PC-3 (cell line): ENCODE measurements at regions not wholly inside any gene's neighbourhood (a gene's known extent, or its start where the extent isn't known, plus 50 kb on each side); places are given as distances from the start of the nearest gene placed in this dataset.
A peak's percentile ranks its signal among the peaks of the same experiment; 100 is the strongest.

Source experiments
- ATAC-seq: fragments of 200-7000 bp; cut with Tn5 transposase; 2 replicates; pipeline ENCODE4 v1.9.1; 2020; ENCODE audit warnings: mild to moderate bottlenecking, moderate library complexity
- BruUV-seq: library from RNA; stranded (reverse); fragments of 400-500 nt; replicated peaks from 2 replicates; lab custom pipeline; 2021; lab: Mats Ljungman, UMichigan
- CTCF ChIA-PET: fragments of 300-600 bp; sonication (Branson Sonifier 250); formaldehyde crosslinking; loops from one replicate; lab custom pipeline; 2022; ENCODE audit warnings: antibody characterized with exemption; lab: Charles Lee
- POLR2A ChIA-PET: fragments of 300-600 bp; sonication (Branson Sonifier 250); formaldehyde crosslinking; loops from one replicate; lab custom pipeline; 2022; ENCODE audit warnings: antibody characterized with exemption; ENCODE audit not compliant: unreplicated experiment; lab: Charles Lee
- DNase-seq: peaks from one replicate; pipeline ENCODE4 v3.0.0-alpha.2; 2015
- H2AFZ ChIP-seq: fragments of 300-600 bp; sonication (generic); 2 replicates; pipeline ENCODE4 v1.6.0; 2016; ENCODE audit warnings: antibody characterized with exemption, low read length
- H3F3A ChIP-seq: fragments of 300-600 bp; sonication (generic); one replicate; pipeline ENCODE4 v1.6.0; 2017; ENCODE audit warnings: antibody characterized with exemption, low read length, control low read depth, mild to moderate bottlenecking; ENCODE audit not compliant: unreplicated experiment
- H3K27ac ChIP-seq: fragments of 300-600 bp; sonication (generic); 2 replicates; pipeline ENCODE4 v1.5.1; 2016; ENCODE audit warnings: mild to moderate bottlenecking, low read length
- H3K27me3 ChIP-seq: fragments of 300-600 bp; sonication (generic); 2 replicates; pipeline ENCODE4 v1.6.1; 2016; ENCODE audit warnings: low read length, mixed read lengths
- H3K36me3 ChIP-seq: fragments of 300-600 bp; sonication (generic); 2 replicates; pipeline ENCODE4 v1.6.1; 2016; ENCODE audit warnings: low read depth, mixed run types, low read length, mixed read lengths
- H3K4me1 ChIP-seq: fragments of 300-600 bp; sonication (generic); 2 replicates; pipeline ENCODE4 v1.5.1; 2016; ENCODE audit warnings: low read length; ENCODE audit not compliant: insufficient read depth
- H3K4me2 ChIP-seq: fragments of 300-600 bp; sonication (generic); 2 replicates; pipeline ENCODE4 v1.6.0; 2016; ENCODE audit warnings: low read length
- H3K4me3 ChIP-seq: fragments of 300-600 bp; sonication (generic); 2 replicates; pipeline ENCODE4 v1.5.1; 2016; ENCODE audit warnings: mild to moderate bottlenecking, low read length, mixed read lengths
- H3K79me2 ChIP-seq: fragments of 300-600 bp; sonication (generic); 2 replicates; pipeline ENCODE4 v1.6.1; 2017; ENCODE audit warnings: low read length, mixed read lengths
- H3K9ac ChIP-seq: fragments of 300-600 bp; sonication (generic); 2 replicates; pipeline ENCODE4 v1.6.0; 2016; ENCODE audit warnings: mild to moderate bottlenecking, low read length
- H3K9me2 ChIP-seq: fragments of 300-600 bp; sonication (generic); replicated peaks from 2 replicates; pipeline ENCODE4 v1.6.1; 2016; ENCODE audit warnings: mixed run types, low read length, mixed read lengths
- H3K9me3 ChIP-seq: fragments of 300-600 bp; sonication (generic); 2 replicates; pipeline ENCODE4 v1.6.1; 2016; ENCODE audit warnings: low read length, mixed read lengths
- H4K20me1 ChIP-seq: fragments of 300-600 bp; sonication (generic); 2 replicates; pipeline ENCODE4 v1.6.1; 2016; ENCODE audit warnings: low read length, mixed read lengths
- EZH2 ChIP-seq: fragments of 300-600 bp; sonication (generic); IDR thresholded peaks from one replicate; pipeline ENCODE4 v1.6.1; 2017; ENCODE audit warnings: antibody characterized with exemption, mild to moderate bottlenecking, low read length; ENCODE audit not compliant: unreplicated experiment
- EZH2phosphoT487 ChIP-seq: fragments of 300-600 bp; sonication (generic); IDR thresholded peaks from 2 replicates; pipeline ENCODE4 v1.6.1; 2018; ENCODE audit warnings: mild to moderate bottlenecking, antibody characterized with exemption, low read length, borderline replicate concordance
- intact Hi-C: fragments of 100-400 bp; cut with micrococcal nuclease; formaldehyde crosslinking; loops from 2 replicates; pipeline ENCODE4 v1.9.0; 2023
- TF ChIP-seq, protein P1 (sequence below): fragments of 300-600 bp; sonication (generic); conservative IDR thresholded peaks from 2 replicates; pipeline ENCODE4 v1.5.1; 2017; ENCODE audit warnings: antibody characterized with exemption, low read depth, mild to moderate bottlenecking, low read length

DNA sequence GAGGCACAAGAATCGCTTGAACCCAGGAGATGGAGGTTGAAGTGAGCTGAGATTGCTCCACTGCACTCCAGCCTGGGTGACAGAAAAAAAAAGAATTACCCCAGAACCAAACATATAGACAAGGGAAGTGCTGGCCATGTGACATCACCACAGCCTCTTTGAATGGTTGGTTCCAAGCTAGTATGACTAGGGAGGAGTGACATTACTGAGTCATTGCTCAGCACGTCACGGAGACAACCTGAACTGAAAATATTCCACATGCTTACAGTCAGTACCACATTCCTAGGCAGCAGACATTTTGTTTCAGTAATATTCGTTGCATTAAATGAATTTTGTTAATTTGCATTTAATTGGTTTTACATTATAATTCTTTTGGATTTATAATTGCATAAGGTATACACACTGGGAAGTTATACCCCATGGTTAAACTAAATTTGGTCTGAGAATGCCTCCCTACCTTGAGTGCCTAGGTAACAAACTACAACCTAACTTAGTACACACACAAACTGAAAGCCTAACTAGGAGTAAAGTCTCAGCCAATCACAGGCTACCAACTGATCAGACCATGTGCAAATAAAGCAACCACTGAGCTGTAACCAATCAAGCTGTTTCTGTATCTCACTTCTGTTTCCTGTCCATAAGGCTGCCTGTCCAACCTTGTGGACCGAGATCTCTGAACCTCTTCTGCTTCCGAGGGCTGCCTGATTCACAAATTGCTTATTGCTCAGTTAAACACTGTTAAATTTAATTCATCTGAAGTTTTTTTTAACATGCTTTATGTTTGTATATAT, 164.4 kb downstream of the CAND1 start:
- Histone ChIP-seq H3K79me2 (no peaks in the 10 kb centered on the region), H2AFZ (no peak overlapping the region), H3K4me3 (no peak overlapping the region), H3K4me2 (no peak overlapping the region), H3K27me3 (no peaks in the 10 kb centered on the region), H3K9me3 (no peaks in the 10 kb centered on the region), H4K20me1 (no peaks in the 10 kb centered on the region), H3F3A (no peaks in the 10 kb centered on the region), H3K4me1 (peaks cover 41% of the 10 kb centered on the region), H3K9ac (no peak overlapping the region), H3K9me2 (no peaks in the 10 kb centered on the region), H3K36me3 (no peaks in the 10 kb centered on the region), H3K27ac (no peak overlapping the region)
- ChIA-PET CTCF (no interaction called here), POLR2A (interaction anchor here (0.6 kb wide), 1 partner anchor 215 kb away, joined by 3 read pairs; the partner anchor contains the start of gene DYRK2)
- DNase-seq = peak; percentile 45
- TF ChIP-seq, protein P1, sequence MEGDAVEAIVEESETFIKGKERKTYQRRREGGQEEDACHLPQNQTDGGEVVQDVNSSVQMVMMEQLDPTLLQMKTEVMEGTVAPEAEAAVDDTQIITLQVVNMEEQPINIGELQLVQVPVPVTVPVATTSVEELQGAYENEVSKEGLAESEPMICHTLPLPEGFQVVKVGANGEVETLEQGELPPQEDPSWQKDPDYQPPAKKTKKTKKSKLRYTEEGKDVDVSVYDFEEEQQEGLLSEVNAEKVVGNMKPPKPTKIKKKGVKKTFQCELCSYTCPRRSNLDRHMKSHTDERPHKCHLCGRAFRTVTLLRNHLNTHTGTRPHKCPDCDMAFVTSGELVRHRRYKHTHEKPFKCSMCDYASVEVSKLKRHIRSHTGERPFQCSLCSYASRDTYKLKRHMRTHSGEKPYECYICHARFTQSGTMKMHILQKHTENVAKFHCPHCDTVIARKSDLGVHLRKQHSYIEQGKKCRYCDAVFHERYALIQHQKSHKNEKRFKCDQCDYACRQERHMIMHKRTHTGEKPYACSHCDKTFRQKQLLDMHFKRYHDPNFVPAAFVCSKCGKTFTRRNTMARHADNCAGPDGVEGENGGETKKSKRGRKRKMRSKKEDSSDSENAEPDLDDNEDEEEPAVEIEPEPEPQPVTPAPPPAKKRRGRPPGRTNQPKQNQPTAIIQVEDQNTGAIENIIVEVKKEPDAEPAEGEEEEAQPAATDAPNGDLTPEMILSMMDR = no peak
- TF ChIP-seq EZH2 (no peak), EZH2phosphoT487 (no peak)
- no peak for ATAC-seq
- intact Hi-C loops = loop anchor here (10.0 kb wide), 1 partner anchor 281 kb away; no protein-coding TSS in a partner anchor
- BruUV-seq = no TSS peak

DNA sequence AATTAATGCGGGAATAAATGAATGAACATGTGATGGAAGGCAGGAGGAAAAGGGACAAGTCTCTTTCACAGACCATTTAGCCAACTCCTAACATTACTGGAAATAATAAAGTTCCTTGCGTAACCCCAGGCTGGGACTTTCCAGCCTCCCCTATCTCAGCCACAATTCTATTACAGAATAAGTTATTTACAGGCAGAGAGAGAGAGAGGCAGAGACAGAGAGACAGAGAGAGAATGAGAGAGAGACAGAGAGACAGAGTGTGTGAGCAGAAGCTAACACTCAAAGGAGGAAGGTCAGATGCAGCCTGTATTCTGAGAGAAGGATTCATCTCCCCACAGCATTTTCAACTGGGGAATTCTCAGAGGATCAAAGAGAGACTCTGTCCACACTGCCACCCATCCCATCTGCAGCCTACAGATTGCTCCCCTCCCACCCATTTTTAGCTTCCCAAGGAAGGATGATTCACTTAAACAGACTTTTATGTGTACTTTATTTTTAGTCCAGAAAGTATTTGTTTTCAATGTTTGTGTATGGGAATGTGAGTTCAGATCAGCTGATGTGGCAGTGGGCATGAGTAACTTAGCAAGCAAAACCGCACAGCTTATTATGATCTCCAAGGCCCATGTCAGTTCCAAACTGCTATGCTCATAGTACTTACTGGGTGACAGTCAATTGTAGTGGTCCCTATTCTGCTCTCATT, 165.7 kb downstream of the CAND1 start:
- H3K79me2 ChIP-seq = no peaks in the 10 kb centered on the region
- ChIA-PET POLR2A (interaction anchor here (0.6 kb wide), 2 partner anchors 366 to 839 kb away, joined by 3 to 4 read pairs; no protein-coding TSS in a partner anchor), CTCF (interaction anchor here (0.5 to 0.8 kb wide), 5 partner anchors 35 to 606 kb away, joined by 3 to 4 read pairs (median 3); no protein-coding TSS in a partner anchor)
- DNase-seq = peak; percentile 92
- no TSS peak for BruUV-seq
- no peaks in the 10 kb centered on the region for H4K20me1 ChIP-seq
- peaks cover 36% of the 10 kb centered on the region for H3K4me1 ChIP-seq
- H2AFZ ChIP-seq = no peak overlapping the region
- intact Hi-C loops = loop anchor here (10.0 kb wide), 1 partner anchor 280 kb away; no protein-coding TSS in a partner anchor
- H3K27me3 ChIP-seq = no peaks in the 10 kb centered on the region
- TF ChIP-seq EZH2phosphoT487 (no peak), EZH2 (no peak)
- TF ChIP-seq, protein P1 = no peak
- H3K9me3 ChIP-seq = no peaks in the 10 kb centered on the region
- H3K4me2 ChIP-seq = peak overlapping the region; percentile 66
- H3K27ac ChIP-seq = peak overlapping the region; percentile 75
- no peaks in the 10 kb centered on the region for H3K9me2 ChIP-seq
- H3F3A ChIP-seq = no peaks in the 10 kb centered on the region
- no peaks in the 10 kb centered on the region for H3K36me3 ChIP-seq
- no peak overlapping the region for H3K4me3 ChIP-seq
- peak overlapping the region; percentile 7; the same call in 1 of the 2 replicates for H3K9ac ChIP-seq
- peak; percentile 91 for ATAC-seq
